Inflammatory macrophage (primary cell): ENCODE measurements at regions not wholly inside any gene's neighbourhood (a gene's known extent, or its start where the extent isn't known, plus 50 kb on each side); places are given as distances from the start of the nearest gene placed in this dataset.
"Not testable (repeated sequence)": the region's sequence is repeated elsewhere in the genome, so short reads cannot be mapped to it uniquely, and the experiment has no call there.

Experiments
- DNase-seq, 2 donors: peaks; one replicate each; pipeline ENCODE4 v3.0.0-alpha.2; 2020 to 2022

- no peak for DNase-seq
Measured at GRCh38 chr15:62846131-62846804, 196.3 kb upstream of the TPM1 start.

DNA sequence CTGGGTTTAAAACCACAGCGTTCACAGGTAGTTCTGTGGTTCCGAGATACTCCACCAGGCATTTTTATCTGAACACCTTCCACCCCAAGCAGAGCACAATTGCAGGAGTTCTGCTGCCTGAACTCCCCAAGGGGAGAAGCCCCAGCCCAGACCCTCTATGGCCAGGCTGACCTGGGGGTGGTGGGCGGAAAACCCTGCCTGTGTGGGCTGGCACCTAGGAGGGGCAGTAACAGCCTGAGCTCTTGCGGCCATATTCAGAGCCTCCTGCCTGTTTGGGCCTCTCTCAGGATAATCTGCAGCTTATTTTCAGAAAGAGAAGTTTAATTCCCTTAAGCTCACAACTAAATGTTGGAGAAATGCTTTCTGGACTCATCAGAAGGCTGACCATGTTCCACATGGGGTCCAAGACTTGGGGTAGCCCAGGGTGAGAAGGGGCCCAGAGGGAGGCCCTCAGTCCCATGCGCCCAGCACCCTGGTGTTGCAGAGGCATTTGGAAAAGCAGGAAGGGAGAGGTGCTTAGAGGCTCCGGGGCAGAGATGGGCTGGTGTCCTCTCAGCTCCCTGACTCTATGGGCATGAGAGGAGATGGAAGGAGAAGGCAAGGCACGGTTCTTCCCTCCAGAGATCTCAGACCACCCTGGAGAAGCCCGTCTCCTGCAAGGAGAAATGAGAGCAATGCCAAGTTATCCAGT is 195.6 kb upstream of the TPM1 start:
- no peak for DNase-seq

- peak; percentile 45 to 64 for DNase-seq
Measured at GRCh38 chr15:62847900-62848489, 194.6 kb upstream of the TPM1 start.

DNA sequence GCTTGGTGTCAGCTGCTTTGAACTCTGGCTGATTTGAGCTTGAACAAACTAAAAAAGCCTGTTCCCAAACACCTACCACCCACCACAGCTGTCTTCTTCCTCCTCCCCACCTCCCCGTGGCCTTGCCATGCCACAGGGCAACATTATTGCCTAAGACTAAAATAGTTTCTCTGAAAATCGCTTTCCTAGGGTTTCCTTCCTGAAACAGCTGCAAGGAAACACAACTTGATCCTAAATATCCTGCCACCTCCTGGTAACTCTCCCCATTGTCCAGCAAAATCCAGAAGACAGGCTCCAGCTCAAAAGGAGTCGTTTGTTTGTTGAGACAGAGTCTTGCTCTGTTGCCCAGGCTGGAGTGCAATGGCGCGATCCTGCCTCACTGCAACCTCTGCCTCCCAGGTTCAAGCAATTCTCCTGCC is 193.9 kb upstream of the TPM1 start:
- peak; percentile 14 to 33 for DNase-seq

DNA sequence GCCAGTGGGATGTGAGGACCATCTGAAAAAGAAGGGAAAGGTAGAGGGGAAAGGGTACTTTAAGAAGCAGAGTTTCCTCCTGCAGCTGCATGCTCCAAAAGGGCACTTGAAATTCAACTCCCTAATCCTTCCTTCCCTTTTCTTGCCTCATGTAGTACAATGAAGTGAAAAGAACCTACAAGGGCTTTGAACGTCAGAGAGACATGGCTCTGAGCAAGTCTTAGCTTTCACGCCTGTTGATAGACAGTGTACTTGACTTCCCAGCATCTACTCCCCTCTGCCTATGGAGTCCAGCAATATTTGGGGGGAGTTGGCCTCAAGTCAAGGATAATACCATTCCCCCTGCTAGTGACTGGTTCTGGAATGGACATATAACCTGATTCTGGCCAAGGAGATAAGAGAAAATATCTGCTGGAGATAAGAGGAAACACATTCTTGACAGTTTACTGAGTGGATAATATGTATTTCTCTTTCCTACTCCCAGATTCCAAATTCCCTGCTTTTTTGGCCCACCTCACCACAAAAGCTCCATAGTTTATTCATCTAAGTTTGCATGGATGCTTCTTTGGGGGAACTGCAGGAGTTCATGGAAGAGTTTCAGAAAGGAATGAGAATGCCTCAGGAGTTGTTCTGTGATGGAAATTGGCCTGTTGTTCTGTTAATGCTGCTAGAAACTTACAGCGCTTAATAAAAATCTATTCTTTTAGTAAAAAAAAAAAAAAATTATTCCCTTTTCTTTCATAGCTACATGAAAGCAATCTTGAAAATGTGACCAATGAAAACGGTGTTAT is 193.0 kb upstream of the TPM1 start:
- no peak for DNase-seq

GRCh38 chr15:62850318-62850717 is 192.2 kb upstream of the TPM1 start:
- DNase-seq = no peak

GRCh38 chr15:62850791-62851291 is 191.7 kb upstream of the TPM1 start:
- DNase-seq = no peak

- DNase-seq = peak; percentile 36 to 38
Measured at GRCh38 chr15:62853114-62853840, 189.3 kb upstream of the TPM1 start.

GRCh38 chr15:62853841-62854225 is 188.7 kb upstream of the TPM1 start:
- DNase-seq = no peak

DNA sequence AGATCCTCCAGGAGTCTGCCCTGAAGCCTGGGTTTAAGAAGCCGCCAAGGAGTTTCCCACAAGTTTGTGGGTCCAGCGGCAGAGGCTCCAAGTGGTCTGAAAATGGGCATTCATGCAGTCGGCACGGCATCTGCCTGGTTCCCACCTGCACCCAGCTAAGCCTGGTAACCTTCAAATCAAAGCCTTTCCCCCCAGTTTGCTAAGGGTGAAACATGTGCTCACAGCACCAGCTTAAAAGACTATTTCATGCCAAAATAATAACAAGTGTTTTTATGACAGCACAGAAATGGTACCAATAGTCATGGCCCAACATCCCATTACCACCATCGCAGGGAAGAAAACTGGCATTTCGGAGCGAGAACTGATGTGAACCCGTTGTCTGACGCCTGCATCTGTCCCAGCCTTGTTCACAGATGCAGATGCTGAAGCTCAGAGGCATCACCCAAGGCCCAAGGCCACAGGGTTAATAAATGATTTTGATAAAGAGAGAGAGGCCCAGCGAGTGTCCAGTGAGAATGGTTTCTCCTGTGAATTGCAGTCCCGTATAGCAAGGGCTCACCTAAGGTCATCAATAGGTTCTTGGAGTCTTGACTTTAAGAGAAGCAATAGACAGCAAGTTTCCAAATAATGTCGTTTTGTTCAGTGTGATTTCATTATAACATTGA is 188.0 kb upstream of the TPM1 start:
- no peak for DNase-seq

- no peak for DNase-seq
Measured at GRCh38 chr15:62855085-62855476, 187.5 kb upstream of the TPM1 start.

GRCh38 chr15:62856466-62857246 is 185.9 kb upstream of the TPM1 start:
- DNase-seq = no peak

- DNase-seq = no peak
Measured at GRCh38 chr15:62857411-62857853, 185.1 kb upstream of the TPM1 start.

DNA sequence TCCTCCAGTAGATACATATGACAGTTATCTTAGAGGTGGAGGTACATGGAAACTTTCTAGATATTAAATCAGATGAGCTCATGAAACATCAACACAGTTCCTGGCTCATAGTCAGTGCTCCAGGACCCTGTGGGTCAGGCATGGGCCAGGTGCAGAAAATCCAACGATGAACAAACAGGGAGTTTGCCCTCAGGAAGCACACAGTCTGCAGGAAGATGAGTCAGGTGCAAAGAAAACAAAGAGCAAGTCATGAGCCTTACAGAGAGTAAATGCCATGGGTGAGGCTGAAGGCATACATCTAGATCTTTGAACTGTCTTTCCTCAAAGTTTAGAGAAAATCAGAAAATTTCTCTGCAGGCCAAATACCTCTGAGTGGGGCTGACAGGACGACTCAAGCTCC is 184.2 kb upstream of the TPM1 start:
- DNase-seq = no peak

- DNase-seq = no peak
Measured at GRCh38 chr15:62862717-62863116, 179.8 kb upstream of the TPM1 start.

DNA sequence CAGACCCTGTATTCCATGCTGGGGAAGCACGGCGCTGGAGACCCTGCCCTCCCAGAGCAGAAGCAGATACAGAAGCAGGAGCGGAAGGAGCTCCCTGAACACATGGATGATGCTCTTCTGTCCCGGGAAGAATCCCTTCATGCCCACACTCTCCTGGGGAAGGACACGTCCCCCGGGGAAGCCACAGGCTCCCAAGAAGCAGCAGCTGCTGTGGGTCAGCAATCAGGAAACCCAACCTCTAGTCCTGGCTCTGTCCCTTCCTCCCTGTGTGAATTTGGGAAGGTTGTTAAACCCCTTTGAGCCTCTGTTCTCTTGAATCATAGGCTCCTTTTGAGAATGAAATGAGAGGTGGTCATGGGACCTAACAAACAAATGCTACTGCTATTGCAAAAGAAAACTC is 176.2 kb upstream of the TPM1 start:
- DNase-seq = no peak

DNA sequence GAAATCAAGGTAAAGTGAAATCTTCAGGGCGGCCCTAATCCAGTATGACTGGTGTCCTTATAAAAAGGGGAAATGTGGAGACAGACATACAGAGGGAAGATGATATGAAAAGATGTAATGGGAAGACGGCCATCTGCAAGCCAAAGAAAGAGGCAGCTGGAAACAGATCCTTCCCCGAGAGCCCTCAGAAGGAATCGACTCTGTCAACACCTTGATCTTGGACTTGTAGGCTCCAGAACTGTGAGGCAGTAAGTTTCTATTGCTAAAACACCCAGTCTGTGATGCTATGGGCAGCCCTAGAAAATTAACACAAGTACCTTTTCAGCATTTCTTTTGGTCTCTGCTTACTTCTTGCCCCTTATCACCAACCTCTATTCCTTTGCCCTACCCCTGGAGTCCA is 174.7 kb upstream of the TPM1 start:
- no peak for DNase-seq

- DNase-seq = no peak
Measured at GRCh38 chr15:62868507-62868906, 174.0 kb upstream of the TPM1 start.

DNA sequence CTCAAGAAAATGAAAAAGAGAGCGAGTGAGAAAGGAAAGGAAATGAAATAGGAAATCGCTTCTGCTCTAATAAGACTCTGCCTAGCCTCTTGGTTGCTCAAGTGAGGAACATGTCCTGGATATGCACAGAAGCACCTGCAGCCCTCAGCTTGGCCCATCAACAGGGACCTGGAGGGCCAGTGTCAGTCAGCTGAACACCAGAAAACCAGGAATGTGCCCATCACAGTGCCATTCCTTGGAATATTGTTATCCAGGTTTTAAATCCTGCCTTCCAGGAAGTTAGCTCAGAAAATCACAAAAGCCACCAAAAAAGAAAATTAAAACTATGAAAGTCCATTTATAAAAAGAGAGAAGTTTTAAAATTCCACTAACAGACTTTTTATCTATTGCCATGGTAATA is 173.4 kb upstream of the TPM1 start:
- no peak for DNase-seq

DNA sequence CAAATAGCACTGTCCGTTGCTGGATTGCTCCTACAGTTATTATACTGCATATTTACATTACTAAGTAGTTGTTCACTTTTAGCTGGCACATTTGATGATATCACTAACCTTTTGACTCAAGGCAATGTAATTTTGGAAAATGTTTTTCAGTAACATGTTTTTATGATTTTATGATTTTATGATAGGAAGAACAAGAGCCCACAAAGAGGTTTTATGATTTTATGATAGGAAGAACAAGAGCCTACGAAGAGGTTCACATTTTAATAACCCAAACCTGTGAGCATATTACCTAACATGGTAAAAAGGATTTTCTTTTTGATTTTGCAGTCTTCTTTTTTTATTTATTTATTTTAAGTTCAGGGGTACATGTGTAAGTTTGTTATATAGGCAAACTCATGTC is 172.3 kb upstream of the TPM1 start:
- no peak for DNase-seq

GRCh38 chr15:62870701-62871100 is 171.8 kb upstream of the TPM1 start:
- DNase-seq = not testable (repeated sequence)
